Stimulated activated CD8-positive, alpha-beta memory T cell treated with anti-CD3 and anti-CD28 coated beads, Interleukin-2, amount 100 ng/mL, for 48 hours (primary cell): ENCODE measurements at regions not wholly inside any gene's neighbourhood (a gene's known extent, or its start where the extent isn't known, plus 50 kb on each side); places are given as distances from the start of the nearest gene placed in this dataset.
"Not testable (repeated sequence)": the region's sequence is repeated elsewhere in the genome, so short reads cannot be mapped to it uniquely, and the experiment has no call there.

Experiments used
- DNase-seq, 2 donors: peaks; one replicate each; pipeline ENCODE4 v3.0.0-alpha.2; 2020; ENCODE audit warnings: low read depth in 2 of 2

- no peak for DNase-seq
These were observed 235.2 kb downstream of the LNPK start for GRCh38 chr2:175766880-175767279.

GRCh38 chr2:175755656-175756386 is 246.2 kb downstream of the LNPK start:
- no peak for DNase-seq

GRCh38 chr2:175755169-175755568 is 246.9 kb downstream of the LNPK start:
- DNase-seq, result no peak

- no peak for DNase-seq
These were observed 251.9 kb downstream of the LNPK start for GRCh38 chr2:175750195-175750594.

GRCh38 chr2:175745911-175746310 is 256.2 kb downstream of the LNPK start:
- DNase-seq, result no peak

- DNase-seq, result no peak
These were observed 258.1 kb downstream of the LNPK start for GRCh38 chr2:175744000-175744399.

GRCh38 chr2:175743011-175743410 is 259.1 kb downstream of the LNPK start:
- DNase-seq, result no peak

GRCh38 chr2:175742367-175742766 is 259.7 kb downstream of the LNPK start:
- DNase-seq, result no peak

- DNase-seq, result no peak
These were observed 260.9 kb downstream of the LNPK start for GRCh38 chr2:175741164-175741563.

GRCh38 chr2:175737722-175738361 is 264.2 kb downstream of the LNPK start:
- no peak for DNase-seq

GRCh38 chr2:175734686-175735085 is 267.4 kb downstream of the LNPK start:
- DNase-seq, result no peak

- DNase-seq, result no peak
These were observed 269.5 kb downstream of the LNPK start for GRCh38 chr2:175732531-175732930.

GRCh38 chr2:175730050-175730449 is 272.0 kb downstream of the LNPK start:
- DNase-seq, result no peak

- DNase-seq, result no peak
These were observed 272.9 kb downstream of the LNPK start for GRCh38 chr2:175729049-175729706.

GRCh38 chr2:175728032-175728431 is 274.0 kb downstream of the LNPK start:
- DNase-seq, result no peak

GRCh38 chr2:175726223-175726622 is 275.8 kb downstream of the LNPK start:
- no peak for DNase-seq

GRCh38 chr2:175709248-175709647 is 292.8 kb downstream of the LNPK start:
- DNase-seq, result no peak

GRCh38 chr2:175707322-175707721 is 294.7 kb downstream of the LNPK start:
- DNase-seq, result no peak

GRCh38 chr2:175704568-175704967 is 297.5 kb downstream of the LNPK start:
- not testable (repeated sequence) for DNase-seq

GRCh38 chr2:175698061-175698460 is 304.0 kb downstream of the LNPK start:
- no peak for DNase-seq

GRCh38 chr2:175690113-175690837 is 311.8 kb downstream of the LNPK start:
- DNase-seq, result no peak

- no peak for DNase-seq
These were observed 313.8 kb downstream of the LNPK start for GRCh38 chr2:175688243-175688642.
